ENCODE measurements at regions not wholly inside any gene's neighbourhood (a gene's known extent, or its start where the extent isn't known, plus 50 kb on each side); places are given as distances from the start of the nearest gene placed in this dataset.

- no peak for DNase-seq
Measured at GRCh38 chr18:10368456-10369453, 85.7 kb upstream of the APCDD1 start.

- no peak for DNase-seq
Measured at GRCh38 chr18:10370716-10371115, 83.7 kb upstream of the APCDD1 start.

- no peak for DNase-seq
Measured at GRCh38 chr18:10371165-10371564, 83.3 kb upstream of the APCDD1 start.

GRCh38 chr18:10374195-10374594 lies 80.2 kb upstream of the APCDD1 start:
- DNase-seq = no peak

GRCh38 chr18:10374636-10375293 lies 79.7 kb upstream of the APCDD1 start:
- DNase-seq = no peak

GRCh38 chr18:10376731-10377130 lies 77.7 kb upstream of the APCDD1 start:
- DNase-seq = no peak

GRCh38 chr18:10377956-10378355 lies 76.5 kb upstream of the APCDD1 start:
- DNase-seq = no peak

GRCh38 chr18:10378688-10379420 lies 75.6 kb upstream of the APCDD1 start:
- DNase-seq = no peak

- no peak for DNase-seq
Measured at GRCh38 chr18:10379522-10379921, 74.9 kb upstream of the APCDD1 start.

- DNase-seq = no peak
Measured at GRCh38 chr18:10381516-10381915, 72.9 kb upstream of the APCDD1 start.

- DNase-seq = no peak
Measured at GRCh38 chr18:10381951-10382350, 72.5 kb upstream of the APCDD1 start.

- no peak for DNase-seq
Measured at GRCh38 chr18:10386049-10386448, 68.4 kb upstream of the APCDD1 start.

- no peak for DNase-seq
Measured at GRCh38 chr18:10386956-10387355, 67.5 kb upstream of the APCDD1 start.

GRCh38 chr18:10387399-10387798 lies 67.0 kb upstream of the APCDD1 start:
- DNase-seq = no peak

- DNase-seq = no peak
Measured at GRCh38 chr18:10388373-10388772, 66.1 kb upstream of the APCDD1 start.

- DNase-seq = no peak
Measured at GRCh38 chr18:10391506-10391905, 62.9 kb upstream of the APCDD1 start.

GRCh38 chr18:10397004-10397403 lies 57.4 kb upstream of the APCDD1 start:
- DNase-seq = no peak

- no peak for DNase-seq
Measured at GRCh38 chr18:10398571-10398970, 55.9 kb upstream of the APCDD1 start.

GRCh38 chr18:10399465-10399864 lies 55.0 kb upstream of the APCDD1 start:
- no peak for DNase-seq

- no peak for DNase-seq
Measured at GRCh38 chr18:10400534-10401307, 53.7 kb upstream of the APCDD1 start.

GRCh38 chr18:10401521-10401920 lies 52.9 kb upstream of the APCDD1 start:
- DNase-seq = no peak

GRCh38 chr18:10401930-10402329 lies 52.5 kb upstream of the APCDD1 start:
- no peak for DNase-seq

Data from activated CD4-positive, alpha-beta T cell treated with anti-CD3 and anti-CD28 coated beads for 48 hours (primary cell).